ENCODE measurements at regions not wholly inside any gene's neighbourhood (a gene's known extent, or its start where the extent isn't known, plus 50 kb on each side); places are given as distances from the start of the nearest gene placed in this dataset.

DNA sequence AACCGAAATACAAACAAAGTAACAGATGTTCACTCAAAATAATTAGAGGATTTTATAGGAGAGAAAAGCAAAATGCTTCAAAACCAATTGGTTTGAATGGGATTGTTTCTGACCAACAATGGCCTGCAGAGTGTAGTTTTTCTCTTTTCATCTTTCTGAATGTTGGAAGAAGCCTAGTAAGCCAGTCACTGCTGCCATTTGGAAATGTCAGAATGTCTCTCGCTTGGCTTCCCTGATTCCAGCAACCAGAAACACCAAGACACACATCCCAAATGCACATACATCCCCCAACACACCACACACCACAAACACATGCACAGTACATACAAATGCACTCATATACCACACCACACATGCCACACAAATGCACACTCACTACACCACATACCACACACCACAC, 403.4 kb downstream of the OCA2 start:
- H3K4me1 ChIP-seq, result no peaks in the 10 kb centered on the region
- DNase-seq (ENCODE audit: extremely low spot score), result no peak
- TF ChIP-seq EP300 (IDR thresholded peaks at IDR 0.05) (no peak), POLR2AphosphoS5 (IDR thresholded peaks at IDR 0.05) (no peak), POLR2A (IDR thresholded peaks at IDR 0.05; ENCODE audit: low read depth) (no peak), CTCF (IDR thresholded peaks at IDR 0.05) (no peak)
- intact Hi-C loops (cut with DNase I), result no loop called here
- H3K27me3 ChIP-seq, result no peaks in the 10 kb centered on the region
- no peaks in the 10 kb centered on the region for H3K36me3 ChIP-seq
- no peak overlapping the region for H3K4me3 ChIP-seq
- 80% methylated on average over 2 of the region's 2 CpGs for WGBS
- no peak overlapping the region for H3K27ac ChIP-seq (replicated peaks in 1 of 4)
- H3K9me3 ChIP-seq, result no peaks in the 10 kb centered on the region

GRCh38 chr15:27694506-27695087, 404.5 kb downstream of the OCA2 start:
- Histone ChIP-seq H3K9me3 (no peaks in the 10 kb centered on the region), H3K27me3 (no peaks in the 10 kb centered on the region), H3K27ac (replicated peaks in 1 of 4) (no peak overlapping the region), H3K4me1 (no peaks in the 10 kb centered on the region), H3K36me3 (no peaks in the 10 kb centered on the region), H3K4me3 (no peak overlapping the region)
- intact Hi-C loops (cut with DNase I), result no loop called here
- TF ChIP-seq POLR2AphosphoS5 (IDR thresholded peaks at IDR 0.05) (no peak), EP300 (IDR thresholded peaks at IDR 0.05) (no peak), POLR2A (IDR thresholded peaks at IDR 0.05; ENCODE audit: low read depth) (no peak), CTCF (IDR thresholded peaks at IDR 0.05) (no peak)
- 77% methylated on average over 6 of the region's 6 CpGs for WGBS
- DNase-seq (ENCODE audit: extremely low spot score), result no peak

GRCh38 chr15:27693280-27693679, 405.8 kb downstream of the OCA2 start:
- Histone ChIP-seq H3K9me3 (no peaks in the 10 kb centered on the region), H3K4me1 (no peaks in the 10 kb centered on the region), H3K27me3 (no peaks in the 10 kb centered on the region), H3K36me3 (no peaks in the 10 kb centered on the region), H3K4me3 (no peak overlapping the region), H3K27ac (replicated peaks in 1 of 4) (no peak overlapping the region)
- TF ChIP-seq POLR2A (IDR thresholded peaks at IDR 0.05; ENCODE audit: low read depth), result no peak
- TF ChIP-seq EP300 (IDR thresholded peaks at IDR 0.05), result no peak
- no peak for TF ChIP-seq POLR2AphosphoS5 (IDR thresholded peaks at IDR 0.05)
- TF ChIP-seq CTCF (IDR thresholded peaks at IDR 0.05), result no peak
- intact Hi-C loops (cut with DNase I), result no loop called here
- 77% methylated on average over 2 of the region's 2 CpGs for whole genome bisulfite sequencing
- no peak for DNase-seq (ENCODE audit: extremely low spot score)

- DNase-seq (ENCODE audit: extremely low spot score), result no peak
- no peaks in the 10 kb centered on the region for H3K27me3 ChIP-seq
- no peak overlapping the region for H3K27ac ChIP-seq (replicated peaks in 1 of 4)
- intact Hi-C loops (cut with DNase I), result no loop called here
- WGBS, result 74% methylated on average over 5 of the region's 5 CpGs
- H3K4me3 ChIP-seq, result no peak overlapping the region
- no peaks in the 10 kb centered on the region for H3K4me1 ChIP-seq
- H3K9me3 ChIP-seq, result no peaks in the 10 kb centered on the region
- no peaks in the 10 kb centered on the region for H3K36me3 ChIP-seq
- no peak for TF ChIP-seq CTCF (IDR thresholded peaks at IDR 0.05)
- no peak for TF ChIP-seq POLR2A (IDR thresholded peaks at IDR 0.05; ENCODE audit: low read depth)
- TF ChIP-seq POLR2AphosphoS5 (IDR thresholded peaks at IDR 0.05), result no peak
- no peak for TF ChIP-seq EP300 (IDR thresholded peaks at IDR 0.05)
These were observed 406.7 kb downstream of the OCA2 start for GRCh38 chr15:27692438-27692837.

DNA sequence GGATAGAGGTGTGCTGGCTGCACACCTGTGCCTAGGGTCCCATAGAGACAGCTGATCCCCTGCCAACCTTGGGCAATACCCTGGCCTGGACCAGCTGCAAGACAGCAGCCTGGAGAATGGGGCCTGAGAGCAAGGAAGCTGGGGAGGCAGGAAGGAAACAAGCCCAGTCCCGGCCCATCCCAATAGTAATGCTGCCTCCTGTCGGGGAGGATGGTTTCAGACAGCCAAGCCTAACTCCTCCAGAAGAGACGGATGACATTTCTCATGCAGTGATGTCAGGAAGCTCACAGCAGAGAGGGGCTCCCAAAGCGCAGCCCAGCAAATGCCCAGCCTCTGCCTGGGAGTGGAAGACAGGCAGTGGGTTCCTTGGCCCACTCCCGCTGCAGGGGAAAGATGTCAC, 408.8 kb downstream of the OCA2 start:
- H3K4me3 ChIP-seq, result no peak overlapping the region
- no peak overlapping the region for H3K27ac ChIP-seq (replicated peaks in 1 of 4)
- TF ChIP-seq CTCF (IDR thresholded peaks at IDR 0.05), result no peak
- TF ChIP-seq POLR2AphosphoS5 (IDR thresholded peaks at IDR 0.05), result no peak
- TF ChIP-seq EP300 (IDR thresholded peaks at IDR 0.05), result no peak
- TF ChIP-seq POLR2A (IDR thresholded peaks at IDR 0.05; ENCODE audit: low read depth), result no peak
- intact Hi-C loops (cut with DNase I), result no loop called here
- 77% methylated on average over 5 of the region's 5 CpGs for WGBS
- no peaks in the 10 kb centered on the region for H3K9me3 ChIP-seq
- H3K36me3 ChIP-seq, result no peaks in the 10 kb centered on the region
- no peaks in the 10 kb centered on the region for H3K4me1 ChIP-seq
- H3K27me3 ChIP-seq, result no peaks in the 10 kb centered on the region
- no peak for DNase-seq (ENCODE audit: extremely low spot score)
